ENCODE measurements at regions not wholly inside any gene's neighbourhood (a gene's known extent, or its start where the extent isn't known, plus 50 kb on each side); places are given as distances from the start of the nearest gene placed in this dataset.

DNA sequence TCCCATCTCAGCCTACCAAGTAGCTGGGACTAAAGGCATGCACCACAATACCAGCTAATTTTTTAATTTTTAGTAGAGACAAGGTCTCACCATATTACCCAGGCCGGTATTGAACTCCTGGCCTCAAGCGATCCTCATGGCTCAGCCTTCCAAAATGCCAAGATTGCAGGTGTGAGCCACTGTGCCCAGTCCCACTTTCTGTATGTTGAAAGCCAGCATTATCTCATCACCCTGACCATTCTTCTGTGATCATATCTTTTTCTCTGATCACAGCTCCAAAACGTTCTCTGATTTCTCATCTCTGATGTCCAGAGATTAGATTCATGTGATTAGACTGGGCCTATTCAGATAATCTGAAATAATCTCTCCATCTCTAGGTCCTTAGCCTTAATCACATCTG lies 337.7 kb downstream of the TPBG start (continued):
- no peak for TF ChIP-seq NR1H2 (CRISPR knock-in tag; IDR thresholded peaks at IDR 0.05)
- no peak for TF ChIP-seq USF1 (CRISPR knock-in tag; IDR thresholded peaks at IDR 0.05)
- no peak for TF ChIP-seq FOXP4 (CRISPR knock-in tag; IDR thresholded peaks at IDR 0.05)
- TF ChIP-seq NFYB (CRISPR knock-in tag; conservative IDR thresholded peaks at IDR 0.05; ENCODE audit: low read depth): no peak

GRCh38 chr6:82702574-82702973 lies 339.0 kb downstream of the TPBG start:
- DNase-seq (ENCODE audit: low spot score): no peak
- Mint-ChIP-seq H3K9me3 (peaks cover 40% of the 10 kb centered on the region), H3K4me1 (peaks cover 11% of the 10 kb centered on the region), H3K27me3 (ENCODE audit: low read depth) (no peaks in the 10 kb centered on the region), H3K27ac (no peak overlapping the region), H3K4me3 (no peak overlapping the region), H3K36me3 (peaks cover 31% of the 10 kb centered on the region)
- CTCF ChIA-PET: interaction anchor here (1.0 kb wide), 1 partner anchor 10 kb away, joined by 5 read pairs; no protein-coding TSS in a partner anchor
- no peak for ATAC-seq
- TF ChIP-seq SP1 (CRISPR knock-in tag; conservative IDR thresholded peaks at IDR 0.05) (no peak), E2F4 (CRISPR knock-in tag; IDR thresholded peaks at IDR 0.05; ENCODE audit: borderline replicate concordance, low read depth) (no peak), SMAD4 (CRISPR knock-in tag; IDR thresholded peaks at IDR 0.05) (no peak), TEAD4 (CRISPR knock-in tag; IDR thresholded peaks at IDR 0.05) (no peak), USF1 (CRISPR knock-in tag; IDR thresholded peaks at IDR 0.05) (no peak), ZNF532 (CRISPR knock-in tag; IDR thresholded peaks at IDR 0.05; ENCODE audit: borderline replicate concordance) (no peak), FOXP4 (CRISPR knock-in tag; IDR thresholded peaks at IDR 0.05) (no peak), FOXP1 (CRISPR knock-in tag; IDR thresholded peaks at IDR 0.05; ENCODE audit: borderline replicate concordance) (no peak), RORB (CRISPR knock-in tag; IDR thresholded peaks at IDR 0.05) (no peak), TP53 (CRISPR knock-in tag; IDR thresholded peaks at IDR 0.05) (no peak), SMAD3 (CRISPR knock-in tag; IDR thresholded peaks at IDR 0.05; ENCODE audit: borderline replicate concordance) (no peak), NR2C2 (CRISPR knock-in tag; IDR thresholded peaks at IDR 0.05) (no peak), RELA (CRISPR knock-in tag; IDR thresholded peaks at IDR 0.05; ENCODE audit: borderline replicate concordance) (no peak), MAX (CRISPR knock-in tag; IDR thresholded peaks at IDR 0.05) (no peak)
- TF ChIP-seq, protein P1, sequence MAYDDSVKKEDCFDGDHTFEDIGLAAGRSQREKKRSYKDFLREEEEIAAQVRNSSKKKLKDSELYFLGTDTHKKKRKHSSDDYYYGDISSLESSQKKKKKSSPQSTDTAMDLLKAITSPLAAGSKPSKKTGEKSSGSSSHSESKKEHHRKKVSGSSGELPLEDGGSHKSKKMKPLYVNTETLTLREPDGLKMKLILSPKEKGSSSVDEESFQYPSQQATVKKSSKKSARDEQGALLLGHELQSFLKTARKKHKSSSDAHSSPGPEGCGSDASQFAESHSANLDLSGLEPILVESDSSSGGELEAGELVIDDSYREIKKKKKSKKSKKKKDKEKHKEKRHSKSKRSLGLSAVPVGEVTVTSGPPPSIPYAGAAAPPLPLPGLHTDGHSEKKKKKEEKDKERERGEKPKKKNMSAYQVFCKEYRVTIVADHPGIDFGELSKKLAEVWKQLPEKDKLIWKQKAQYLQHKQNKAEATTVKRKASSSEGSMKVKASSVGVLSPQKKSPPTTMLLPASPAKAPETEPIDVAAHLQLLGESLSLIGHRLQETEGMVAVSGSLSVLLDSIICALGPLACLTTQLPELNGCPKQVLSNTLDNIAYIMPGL (CRISPR knock-in tag; IDR thresholded peaks at IDR 0.05): no peak
- POLR2A ChIA-PET: no interaction called here
